RWPE1 (cell line): ENCODE measurements at regions not wholly inside any gene's neighbourhood (a gene's known extent, or its start where the extent isn't known, plus 50 kb on each side); places are given as distances from the start of the nearest gene placed in this dataset.

Source experiments
- CTCF ChIA-PET: fragments of 350-600 bp; sonication (Branson Sonifier 250); formaldehyde crosslinking; extraction: SDS; loops from one replicate; lab custom pipeline; 2021; lab: Yijun Ruan, JAX
- POLR2A ChIA-PET: fragments of 400-600 bp; formaldehyde crosslinking; extraction: SDS; loops from one replicate; lab custom pipeline; 2020; ENCODE audit warnings: antibody characterized with exemption; ENCODE audit not compliant: low non-redundant PET; lab: Yijun Ruan, JAX
- DNase-seq: peaks from one replicate; pipeline ENCODE4 v3.0.0; 2012; ENCODE audit warnings: low spot score
- H3K27ac ChIP-seq: fragments of 450-650 bp; 2 replicates; pipeline ENCODE4 v1.5.1; 2017
- TF ChIP-seq, protein P1 (sequence below): fragments of 450-650 bp; conservative IDR thresholded peaks from 2 replicates; pipeline ENCODE4 v1.5.1; 2017; ENCODE audit warnings: low read depth, mild to moderate bottlenecking

DNA sequence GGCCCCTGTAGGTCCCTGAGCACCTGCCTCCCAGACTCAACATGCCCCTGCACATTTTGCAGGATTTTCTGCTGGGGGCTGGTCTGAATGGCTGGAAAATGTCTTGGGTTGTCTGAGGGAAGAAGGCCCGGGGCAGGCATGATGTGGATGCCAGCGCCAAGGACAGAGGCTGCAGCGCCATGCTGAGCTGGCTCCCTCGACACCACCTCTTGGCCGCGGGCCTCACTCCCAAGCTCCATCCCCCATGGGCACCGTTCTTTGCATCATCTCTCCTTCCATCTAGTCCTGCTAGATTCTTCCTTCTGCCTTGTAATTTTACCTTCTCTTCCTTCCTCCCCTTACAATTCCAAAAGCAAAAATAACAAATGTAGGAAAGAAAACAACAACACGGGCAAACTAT lies 70.6 kb downstream of the ZIC5 start:
- TF ChIP-seq, protein P1, sequence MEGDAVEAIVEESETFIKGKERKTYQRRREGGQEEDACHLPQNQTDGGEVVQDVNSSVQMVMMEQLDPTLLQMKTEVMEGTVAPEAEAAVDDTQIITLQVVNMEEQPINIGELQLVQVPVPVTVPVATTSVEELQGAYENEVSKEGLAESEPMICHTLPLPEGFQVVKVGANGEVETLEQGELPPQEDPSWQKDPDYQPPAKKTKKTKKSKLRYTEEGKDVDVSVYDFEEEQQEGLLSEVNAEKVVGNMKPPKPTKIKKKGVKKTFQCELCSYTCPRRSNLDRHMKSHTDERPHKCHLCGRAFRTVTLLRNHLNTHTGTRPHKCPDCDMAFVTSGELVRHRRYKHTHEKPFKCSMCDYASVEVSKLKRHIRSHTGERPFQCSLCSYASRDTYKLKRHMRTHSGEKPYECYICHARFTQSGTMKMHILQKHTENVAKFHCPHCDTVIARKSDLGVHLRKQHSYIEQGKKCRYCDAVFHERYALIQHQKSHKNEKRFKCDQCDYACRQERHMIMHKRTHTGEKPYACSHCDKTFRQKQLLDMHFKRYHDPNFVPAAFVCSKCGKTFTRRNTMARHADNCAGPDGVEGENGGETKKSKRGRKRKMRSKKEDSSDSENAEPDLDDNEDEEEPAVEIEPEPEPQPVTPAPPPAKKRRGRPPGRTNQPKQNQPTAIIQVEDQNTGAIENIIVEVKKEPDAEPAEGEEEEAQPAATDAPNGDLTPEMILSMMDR, result no peak
- no peak overlapping the region for H3K27ac ChIP-seq
- DNase-seq, result no peak
- POLR2A ChIA-PET, result no interaction called here
- CTCF ChIA-PET, result interaction anchor here (0.6 to 1.3 kb wide), 5 partner anchors 15 to 500 kb away, joined by 3 to 5 read pairs (median 3); no protein-coding TSS in a partner anchor

DNA sequence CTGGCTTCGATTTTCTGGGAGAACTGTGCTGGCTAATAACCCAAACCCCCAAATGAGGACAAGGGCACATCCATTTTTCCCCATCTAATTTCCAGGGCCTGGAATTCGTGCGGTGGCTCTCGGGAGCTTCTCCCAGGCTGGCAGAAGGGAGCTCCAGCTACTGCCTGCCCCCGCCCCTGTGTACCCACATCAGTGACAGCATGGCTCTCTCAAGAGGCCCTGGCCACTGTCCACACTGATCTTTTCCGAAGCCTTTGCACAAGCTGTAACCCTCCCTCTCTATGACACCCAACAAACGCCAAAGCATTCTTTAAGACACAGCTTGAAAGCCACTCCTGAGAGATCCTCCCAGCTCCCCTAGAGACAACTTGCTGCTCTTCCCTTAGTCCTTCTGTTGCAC lies 73.1 kb downstream of the ZIC5 start:
- ChIA-PET POLR2A (no interaction called here), CTCF (interaction anchor here (0.6 kb wide), 1 partner anchor 297 kb away, joined by 4 read pairs; no protein-coding TSS in a partner anchor)
- DNase-seq, result no peak
- H3K27ac ChIP-seq, result no peak overlapping the region
- TF ChIP-seq, protein P1, result no peak

DNA sequence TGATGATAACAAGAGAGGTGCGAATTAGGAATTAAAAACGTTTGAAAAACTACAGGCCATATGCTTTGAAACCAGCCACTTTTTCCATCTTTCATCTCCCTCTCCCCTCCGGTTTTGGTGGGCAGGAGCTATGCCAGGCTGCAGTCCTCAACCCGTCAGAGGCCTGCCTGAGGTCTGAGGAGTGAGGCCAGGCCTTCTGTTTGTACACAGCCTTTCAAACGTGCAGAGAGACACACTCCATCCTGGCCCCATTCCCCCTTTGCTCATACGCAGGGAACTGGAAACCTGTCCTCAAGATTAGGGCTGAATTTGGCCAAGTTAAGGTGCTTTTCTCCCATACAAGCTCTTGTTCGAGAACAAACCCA lies 74.5 kb downstream of the ZIC5 start:
- ChIA-PET CTCF (no interaction called here), POLR2A (no interaction called here)
- DNase-seq, result no peak
- TF ChIP-seq, protein P1, result no peak
- no peak overlapping the region for H3K27ac ChIP-seq

DNA sequence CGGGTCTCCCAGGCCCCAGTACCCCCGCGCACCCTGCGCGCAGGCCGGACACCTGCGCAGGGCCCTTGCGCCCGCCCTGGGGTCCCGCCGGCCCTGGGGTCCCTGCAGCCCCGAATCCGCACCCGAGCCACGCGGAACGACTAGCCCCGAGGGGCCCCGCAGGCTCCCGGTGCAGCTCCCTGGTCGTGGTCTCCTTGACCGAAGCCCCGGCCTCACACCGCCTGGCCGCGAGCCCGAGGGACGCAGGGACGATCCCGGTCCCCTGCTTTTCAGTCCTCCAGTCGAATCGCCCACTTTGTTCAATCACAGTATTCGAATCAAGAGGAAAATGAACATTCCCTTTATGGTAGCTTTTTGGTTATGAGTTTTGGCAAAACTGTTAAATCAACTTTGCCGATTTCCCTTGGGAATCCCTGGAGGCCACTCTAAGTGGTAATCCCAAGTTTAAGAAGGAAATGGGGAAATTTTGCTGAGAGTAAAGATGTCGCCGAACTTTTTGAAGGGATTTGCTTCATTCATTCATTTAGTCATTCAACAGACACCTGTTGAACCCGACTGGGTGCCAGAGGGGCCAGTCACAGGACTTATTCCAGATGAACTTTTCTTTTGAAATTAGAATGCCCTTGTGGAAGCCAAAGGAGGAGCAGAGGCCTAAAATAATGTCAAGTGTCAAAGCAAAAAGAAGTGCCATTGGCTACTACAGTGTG lies 75.0 kb downstream of the ZIC5 start:
- TF ChIP-seq, protein P1, result no peak
- DNase-seq, result no peak
- POLR2A ChIA-PET, result no interaction called here
- no peak overlapping the region for H3K27ac ChIP-seq
- CTCF ChIA-PET, result no interaction called here

DNA sequence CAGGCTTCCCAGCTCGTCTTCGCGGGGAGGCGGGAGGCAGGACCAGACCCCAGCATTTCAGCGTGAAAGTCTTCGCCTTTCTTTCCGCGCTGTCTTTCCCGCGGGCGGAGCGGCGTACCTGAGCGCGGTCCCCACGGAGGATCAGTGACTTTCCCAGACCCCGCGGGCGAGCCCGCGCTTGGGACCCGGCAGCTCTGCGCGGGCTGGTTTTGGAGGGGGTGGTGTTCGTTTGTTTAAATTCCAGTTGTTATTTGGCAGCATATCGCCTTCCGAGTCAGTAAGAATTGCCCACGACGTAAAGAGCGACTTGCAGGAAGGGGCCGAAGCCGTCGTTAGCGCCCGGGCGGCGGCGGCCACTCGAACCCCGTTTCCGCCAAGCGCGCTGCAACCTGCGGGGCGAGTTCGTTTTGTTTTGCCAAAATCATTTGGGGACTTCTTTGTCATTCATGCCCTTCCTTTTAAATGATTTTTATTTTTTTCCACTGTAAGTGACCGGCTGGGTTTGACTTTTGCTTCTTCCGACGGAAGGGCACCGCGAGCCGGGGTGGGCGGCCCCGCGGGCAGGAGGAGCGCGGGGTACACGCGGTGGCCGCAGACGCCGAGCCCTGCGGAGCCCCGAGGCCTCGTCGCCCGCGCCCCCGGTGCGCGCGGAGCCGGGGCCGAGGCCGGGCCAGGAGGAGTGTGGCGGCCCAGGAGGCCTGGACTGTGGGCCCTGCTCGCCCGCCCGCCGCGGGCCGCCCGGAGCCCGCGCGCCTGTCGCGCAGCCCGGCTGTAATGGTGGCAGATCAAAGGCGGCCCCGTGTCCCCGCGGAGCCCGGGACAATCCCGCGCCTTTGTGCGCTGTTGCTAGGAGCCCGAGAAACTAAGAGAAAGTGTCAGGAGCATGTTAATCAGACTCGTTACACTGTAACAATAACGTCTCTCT lies 75.9 kb downstream of the ZIC5 start:
- CTCF ChIA-PET, result no interaction called here
- TF ChIP-seq, protein P1, result no peak
- no peak overlapping the region for H3K27ac ChIP-seq
- POLR2A ChIA-PET, result no interaction called here
- DNase-seq, result no peak

DNA sequence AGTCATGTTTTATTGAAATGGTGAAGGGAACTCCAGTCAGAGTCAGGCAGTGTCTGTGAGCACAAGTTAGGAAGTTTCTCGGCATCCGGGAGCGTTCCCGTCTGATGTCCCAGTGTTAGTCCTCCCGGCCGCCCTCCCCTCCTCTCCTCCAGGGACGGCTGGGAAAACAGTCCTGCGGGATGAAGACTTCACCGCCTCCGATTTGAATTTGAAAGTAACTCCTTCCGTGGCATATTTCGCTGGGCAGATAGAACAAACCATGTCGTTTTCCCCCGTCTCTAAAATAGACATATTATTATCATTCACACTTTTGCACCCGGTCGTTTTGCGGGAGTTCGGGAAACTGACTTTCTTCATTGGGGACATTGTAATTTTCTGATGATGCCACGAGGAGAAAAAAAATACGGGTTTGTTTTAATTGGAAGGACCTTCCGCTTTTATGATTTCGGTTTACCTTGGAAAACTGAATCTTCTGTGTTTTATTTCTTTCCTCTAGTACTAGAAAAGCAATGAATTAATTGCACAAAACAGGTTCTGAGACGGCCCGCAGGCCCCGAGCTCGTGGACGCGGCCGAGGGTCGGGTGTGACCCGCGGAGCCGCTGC lies 76.6 kb downstream of the ZIC5 start:
- H3K27ac ChIP-seq, result no peak overlapping the region
- DNase-seq, result no peak
- POLR2A ChIA-PET, result no interaction called here
- CTCF ChIA-PET, result no interaction called here
- TF ChIP-seq, protein P1, result no peak
